OCI-LY3 (cell line): ENCODE measurements at regions not wholly inside any gene's neighbourhood (a gene's known extent, or its start where the extent isn't known, plus 50 kb on each side); places are given as distances from the start of the nearest gene placed in this dataset.

Experiments
- CTCF ChIP-seq: fragments of 200-600, 300-600 bp; sonication (generic); IDR thresholded peaks from 2 replicates; pipeline ENCODE4 v1.5.1; 2014; ENCODE audit warnings: antibody characterized with exemption, low read length, low read depth
- EZH2phosphoT487 ChIP-seq: fragments of 200-600 bp; shearing (Covaris generic); IDR thresholded peaks from 2 replicates; pipeline ENCODE4 v1.6.1; 2018; ENCODE audit warnings: antibody characterized with exemption, mixed run types, low read depth

- TF ChIP-seq CTCF (no peak), EZH2phosphoT487 (no peak)
Measured at GRCh38 chr6:100276311-100277057, 188.2 kb downstream of the SIM1 start.
